ENCODE measurements at regions not wholly inside any gene's neighbourhood (a gene's known extent, or its start where the extent isn't known, plus 50 kb on each side); places are given as distances from the start of the nearest gene placed in this dataset.
"Not testable (repeated sequence)": the region's sequence is repeated elsewhere in the genome, so short reads cannot be mapped to it uniquely, and the experiment has no call there.

- Histone ChIP-seq H3K9me3 (ENCODE audit: control insufficient read depth, low read length) (no peaks in the 10 kb centered on the region), H3K27ac (ENCODE audit: low read depth, low read length, severe bottlenecking) (no peak overlapping the region), H3K4me3 (ENCODE audit: extremely low read depth, insufficient read depth, low read length, poor library complexity, severe bottlenecking) (no peak overlapping the region), H3K4me1 (ENCODE audit: control insufficient read depth, insufficient read depth, low read length, poor library complexity, severe bottlenecking) (no peaks in the 10 kb centered on the region), H3K36me3 (ENCODE audit: control insufficient read depth, insufficient read depth, low read length) (no peaks in the 10 kb centered on the region)
- WGBS, 2 experiments (ENCODE audit: insufficient coverage in 2 of 2): 90 to 100% methylated on average over 3 to 4 of the region's 5 CpGs
Observed at GRCh38 chr5:158209219-158209908, 350.4 kb upstream of the CLINT1 start.

- H3K4me1 ChIP-seq (ENCODE audit: control insufficient read depth, insufficient read depth, low read length, poor library complexity, severe bottlenecking): no peaks in the 10 kb centered on the region
- 94 to 96% methylated on average over 10 of the region's 10 CpGs for WGBS, 2 experiments (ENCODE audit: insufficient coverage in 2 of 2)
Observed at GRCh38 chr5:158207733-158208132, 348.8 kb upstream of the CLINT1 start.

GRCh38 chr5:158205992-158206391 lies 347.0 kb upstream of the CLINT1 start:
- H3K4me3 ChIP-seq (ENCODE audit: extremely low read depth, insufficient read depth, low read length, poor library complexity, severe bottlenecking): no peak overlapping the region
- H3K27ac ChIP-seq (ENCODE audit: low read depth, low read length, severe bottlenecking): no peak overlapping the region
- WGBS, 2 experiments (ENCODE audit: insufficient coverage in 2 of 2): no CpG with 5 or more reads among the region's 2 CpGs
- no peaks in the 10 kb centered on the region for H3K9me3 ChIP-seq (ENCODE audit: control insufficient read depth, low read length)
- no peaks in the 10 kb centered on the region for H3K4me1 ChIP-seq (ENCODE audit: control insufficient read depth, insufficient read depth, low read length, poor library complexity, severe bottlenecking)
- H3K36me3 ChIP-seq (ENCODE audit: control insufficient read depth, insufficient read depth, low read length): no peaks in the 10 kb centered on the region

More at GRCh38 chr5:158207733-158208132, 348.8 kb upstream of the CLINT1 start:
- no peaks in the 10 kb centered on the region for H3K36me3 ChIP-seq (ENCODE audit: control insufficient read depth, insufficient read depth, low read length)
- no peaks in the 10 kb centered on the region for H3K9me3 ChIP-seq (ENCODE audit: control insufficient read depth, low read length)
- H3K4me3 ChIP-seq (ENCODE audit: extremely low read depth, insufficient read depth, low read length, poor library complexity, severe bottlenecking): no peak overlapping the region
- H3K27ac ChIP-seq (ENCODE audit: low read depth, low read length, severe bottlenecking): no peak overlapping the region

- no peaks in the 10 kb centered on the region for H3K4me1 ChIP-seq (ENCODE audit: control insufficient read depth, insufficient read depth, low read length, poor library complexity, severe bottlenecking)
- no peak overlapping the region for H3K4me3 ChIP-seq (ENCODE audit: extremely low read depth, insufficient read depth, low read length, poor library complexity, severe bottlenecking)
- 84 to 90% methylated on average over 4 to 6 of the region's 8 CpGs for WGBS, 2 experiments (ENCODE audit: insufficient coverage in 2 of 2)
Observed at GRCh38 chr5:158203261-158203660, 344.3 kb upstream of the CLINT1 start.

GRCh38 chr5:158202801-158203200 lies 343.9 kb upstream of the CLINT1 start:
- no peaks in the 10 kb centered on the region for H3K9me3 ChIP-seq (ENCODE audit: control insufficient read depth, low read length)
- 73 to 76% methylated on average over 6 of the region's 7 CpGs for WGBS, 2 experiments (ENCODE audit: insufficient coverage in 2 of 2)
- H3K27ac ChIP-seq (ENCODE audit: low read depth, low read length, severe bottlenecking): no peak overlapping the region

More at GRCh38 chr5:158203261-158203660, 344.3 kb upstream of the CLINT1 start:
- H3K27ac ChIP-seq (ENCODE audit: low read depth, low read length, severe bottlenecking): no peak overlapping the region
- no peaks in the 10 kb centered on the region for H3K9me3 ChIP-seq (ENCODE audit: control insufficient read depth, low read length)
- no peaks in the 10 kb centered on the region for H3K36me3 ChIP-seq (ENCODE audit: control insufficient read depth, insufficient read depth, low read length)

GRCh38 chr5:158200619-158201018 lies 341.7 kb upstream of the CLINT1 start:
- H3K9me3 ChIP-seq (ENCODE audit: control insufficient read depth, low read length): no peaks in the 10 kb centered on the region
- WGBS, 2 experiments (ENCODE audit: insufficient coverage in 2 of 2): 100% methylated on average over 1 of the region's 4 CpGs
- H3K27ac ChIP-seq (ENCODE audit: low read depth, low read length, severe bottlenecking): no peak overlapping the region
- no peaks in the 10 kb centered on the region for H3K4me1 ChIP-seq (ENCODE audit: control insufficient read depth, insufficient read depth, low read length, poor library complexity, severe bottlenecking)
- H3K4me3 ChIP-seq (ENCODE audit: extremely low read depth, insufficient read depth, low read length, poor library complexity, severe bottlenecking): no peak overlapping the region
- H3K36me3 ChIP-seq (ENCODE audit: control insufficient read depth, insufficient read depth, low read length): no peaks in the 10 kb centered on the region

More at GRCh38 chr5:158202801-158203200, 343.9 kb upstream of the CLINT1 start:
- Histone ChIP-seq H3K4me3 (ENCODE audit: extremely low read depth, insufficient read depth, low read length, poor library complexity, severe bottlenecking) (no peak overlapping the region), H3K4me1 (ENCODE audit: control insufficient read depth, insufficient read depth, low read length, poor library complexity, severe bottlenecking) (no peaks in the 10 kb centered on the region), H3K36me3 (ENCODE audit: control insufficient read depth, insufficient read depth, low read length) (no peaks in the 10 kb centered on the region)

- WGBS, 2 experiments (ENCODE audit: insufficient coverage in 2 of 2): 66 to 82% methylated on average over 3 to 5 of the region's 6 CpGs
- no peaks in the 10 kb centered on the region for H3K4me1 ChIP-seq (ENCODE audit: control insufficient read depth, insufficient read depth, low read length, poor library complexity, severe bottlenecking)
- no peaks in the 10 kb centered on the region for H3K36me3 ChIP-seq (ENCODE audit: control insufficient read depth, insufficient read depth, low read length)
- no peak overlapping the region for H3K27ac ChIP-seq (ENCODE audit: low read depth, low read length, severe bottlenecking)
- no peaks in the 10 kb centered on the region for H3K9me3 ChIP-seq (ENCODE audit: control insufficient read depth, low read length)
- no peak overlapping the region for H3K4me3 ChIP-seq (ENCODE audit: extremely low read depth, insufficient read depth, low read length, poor library complexity, severe bottlenecking)
Observed at GRCh38 chr5:158198636-158199035, 339.7 kb upstream of the CLINT1 start.

- no peaks in the 10 kb centered on the region for H3K9me3 ChIP-seq (ENCODE audit: control insufficient read depth, low read length)
- H3K4me3 ChIP-seq (ENCODE audit: extremely low read depth, insufficient read depth, low read length, poor library complexity, severe bottlenecking): no peak overlapping the region
- no peaks in the 10 kb centered on the region for H3K36me3 ChIP-seq (ENCODE audit: control insufficient read depth, insufficient read depth, low read length)
- no peaks in the 10 kb centered on the region for H3K4me1 ChIP-seq (ENCODE audit: control insufficient read depth, insufficient read depth, low read length, poor library complexity, severe bottlenecking)
- no peak overlapping the region for H3K27ac ChIP-seq (ENCODE audit: low read depth, low read length, severe bottlenecking)
- 80 to 88% methylated on average over 1 of the region's 5 CpGs for WGBS, 2 experiments (ENCODE audit: insufficient coverage in 2 of 2)
Observed at GRCh38 chr5:158195416-158196210, 336.7 kb upstream of the CLINT1 start.

GRCh38 chr5:158194561-158194976 lies 335.6 kb upstream of the CLINT1 start:
- Histone ChIP-seq H3K9me3 (ENCODE audit: control insufficient read depth, low read length) (no peaks in the 10 kb centered on the region), H3K27ac (ENCODE audit: low read depth, low read length, severe bottlenecking) (no peak overlapping the region), H3K4me1 (ENCODE audit: control insufficient read depth, insufficient read depth, low read length, poor library complexity, severe bottlenecking) (no peaks in the 10 kb centered on the region), H3K36me3 (ENCODE audit: control insufficient read depth, insufficient read depth, low read length) (no peaks in the 10 kb centered on the region), H3K4me3 (ENCODE audit: extremely low read depth, insufficient read depth, low read length, poor library complexity, severe bottlenecking) (no peak overlapping the region)
- 88 to 90% methylated on average over 5 to 10 of the region's 10 CpGs for WGBS, 2 experiments (ENCODE audit: insufficient coverage in 2 of 2)

- not testable (repeated sequence) for H3K27ac ChIP-seq (ENCODE audit: low read depth, low read length, severe bottlenecking); H3K9me3 ChIP-seq (ENCODE audit: control insufficient read depth, low read length); H3K4me3 ChIP-seq (ENCODE audit: extremely low read depth, insufficient read depth, low read length, poor library complexity, severe bottlenecking); H3K4me1 ChIP-seq (ENCODE audit: control insufficient read depth, insufficient read depth, low read length, poor library complexity, severe bottlenecking); H3K36me3 ChIP-seq (ENCODE audit: control insufficient read depth, insufficient read depth, low read length)
- 80 to 100% methylated on average over 1 to 2 of the region's 2 CpGs for WGBS, 2 experiments (ENCODE audit: insufficient coverage in 2 of 2)
Observed at GRCh38 chr5:158193395-158193794, 334.4 kb upstream of the CLINT1 start.

- Histone ChIP-seq H3K27ac (ENCODE audit: low read depth, low read length, severe bottlenecking) (no peak overlapping the region), H3K9me3 (ENCODE audit: control insufficient read depth, low read length) (no peaks in the 10 kb centered on the region), H3K4me3 (ENCODE audit: extremely low read depth, insufficient read depth, low read length, poor library complexity, severe bottlenecking) (no peak overlapping the region), H3K4me1 (ENCODE audit: control insufficient read depth, insufficient read depth, low read length, poor library complexity, severe bottlenecking) (peaks cover 23% of the 10 kb centered on the region), H3K36me3 (ENCODE audit: control insufficient read depth, insufficient read depth, low read length) (no peaks in the 10 kb centered on the region)
- WGBS, 2 experiments (ENCODE audit: insufficient coverage in 2 of 2): 95 to 100% methylated on average over 3 of the region's 4 CpGs
Observed at GRCh38 chr5:158180407-158180806, 321.5 kb upstream of the CLINT1 start.

All from mesodermal cell (in vitro differentiated cells).